ENCODE measurements at regions not wholly inside any gene's neighbourhood (a gene's known extent, or its start where the extent isn't known, plus 50 kb on each side); places are given as distances from the start of the nearest gene placed in this dataset.

- no peak for TF ChIP-seq CTCF (IDR thresholded peaks at IDR 0.05; ENCODE audit: control insufficient read depth, insufficient read depth, low read depth, low read length, missing control alignments)
These were observed 92.3 kb upstream of the ARID2 start for GRCh38 chr12:45637242-45637641.

GRCh38 chr12:45637706-45638105 lies 91.8 kb upstream of the ARID2 start:
- no peak for TF ChIP-seq CTCF (IDR thresholded peaks at IDR 0.05; ENCODE audit: control insufficient read depth, insufficient read depth, low read depth, low read length, missing control alignments)
- DNase-seq (ENCODE audit: low read depth): no peak
- H3K4me3 ChIP-seq (ENCODE audit: control insufficient read depth, low read depth, low read length): no peak overlapping the region

More at GRCh38 chr12:45637242-45637641, 92.3 kb upstream of the ARID2 start:
- H3K4me3 ChIP-seq (ENCODE audit: control insufficient read depth, low read depth, low read length): no peak overlapping the region
- no peak for DNase-seq (ENCODE audit: low read depth)

- TF ChIP-seq CTCF (IDR thresholded peaks at IDR 0.05; ENCODE audit: control insufficient read depth, insufficient read depth, low read depth, low read length, missing control alignments): no peak
- no peak overlapping the region for H3K4me3 ChIP-seq (ENCODE audit: control insufficient read depth, low read depth, low read length)
- DNase-seq (ENCODE audit: low read depth): no peak
These were observed 91.1 kb upstream of the ARID2 start for GRCh38 chr12:45638386-45638785.

GRCh38 chr12:45644541-45644940 lies 85.0 kb upstream of the ARID2 start:
- H3K4me3 ChIP-seq (ENCODE audit: control insufficient read depth, low read depth, low read length): no peak overlapping the region
- DNase-seq (ENCODE audit: low read depth): no peak
- TF ChIP-seq CTCF (IDR thresholded peaks at IDR 0.05; ENCODE audit: control insufficient read depth, insufficient read depth, low read depth, low read length, missing control alignments): no peak

GRCh38 chr12:45646851-45647581 lies 82.5 kb upstream of the ARID2 start:
- no peak for DNase-seq (ENCODE audit: low read depth)
- TF ChIP-seq CTCF (IDR thresholded peaks at IDR 0.05; ENCODE audit: control insufficient read depth, insufficient read depth, low read depth, low read length, missing control alignments): no peak
- H3K4me3 ChIP-seq (ENCODE audit: control insufficient read depth, low read depth, low read length): no peak overlapping the region

GRCh38 chr12:45648070-45648469 lies 81.4 kb upstream of the ARID2 start:
- DNase-seq (ENCODE audit: low read depth): no peak
- no peak for TF ChIP-seq CTCF (IDR thresholded peaks at IDR 0.05; ENCODE audit: control insufficient read depth, insufficient read depth, low read depth, low read length, missing control alignments)
- H3K4me3 ChIP-seq (ENCODE audit: control insufficient read depth, low read depth, low read length): no peak overlapping the region
